ENCODE measurements at regions not wholly inside any gene's neighbourhood (a gene's known extent, or its start where the extent isn't known, plus 50 kb on each side); places are given as distances from the start of the nearest gene placed in this dataset.

DNA sequence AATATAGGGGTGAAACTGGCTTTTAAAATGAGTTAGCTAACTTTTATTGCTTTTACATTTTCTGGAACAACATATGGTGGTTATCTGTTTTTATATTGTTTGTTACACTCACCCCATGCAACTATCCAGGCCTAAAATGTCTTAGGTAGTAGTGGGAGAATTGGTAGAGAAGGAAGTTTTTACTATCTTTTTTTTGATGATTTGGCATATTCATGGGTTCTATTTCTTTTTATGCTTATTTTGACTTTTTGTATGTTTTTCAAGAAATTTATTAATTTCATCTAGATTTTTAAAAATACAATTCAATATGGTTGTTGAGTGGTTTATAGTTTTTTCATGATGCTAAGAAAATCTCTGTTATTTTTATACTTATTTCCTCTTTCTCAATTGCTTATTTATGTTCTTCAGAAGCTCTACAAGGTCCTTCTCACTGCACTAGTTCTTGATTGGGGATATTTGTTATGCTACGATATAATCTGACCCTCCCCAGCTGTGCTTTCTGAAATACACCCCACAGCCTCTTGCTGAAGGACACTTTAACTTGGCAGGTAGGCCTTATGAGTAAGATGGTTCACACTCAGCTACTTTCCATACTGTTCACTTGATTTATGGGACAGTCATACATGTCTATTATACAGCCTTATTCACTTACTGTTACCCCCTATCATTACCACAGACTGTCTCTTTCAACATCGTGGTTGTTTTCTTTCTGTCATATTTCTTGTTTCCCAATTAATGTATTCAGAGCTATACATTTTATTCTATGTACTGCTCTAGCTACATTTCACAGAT lies 431.2 kb downstream of the METTL15 start:
- Histone ChIP-seq H3K4me2 (ENCODE audit: low read length) (no peak overlapping the region), H3K9me3 (ENCODE audit: control insufficient read depth in 1 of 2, insufficient read depth in 1 of 2, low read depth in 1 of 2, low read length in 2 of 2) (no peaks in the 10 kb centered on the region), H3K4me3 (replicated peaks in 1 of 2; ENCODE audit: low read depth in 1 of 2, low read length in 2 of 2) (no peak overlapping the region), H3K36me3 (ENCODE audit: control insufficient read depth in 1 of 2, insufficient read depth in 2 of 2, low read length in 2 of 2) (no peaks in the 10 kb centered on the region), H3K79me2 (ENCODE audit: insufficient read depth, low read length) (no peaks in the 10 kb centered on the region), H3K27me3 (ENCODE audit: insufficient read depth, low read length) (no peaks in the 10 kb centered on the region), H3K9me2 (ENCODE audit: insufficient read depth) (no peaks in the 10 kb centered on the region), H4K20me1 (ENCODE audit: insufficient read depth) (no peaks in the 10 kb centered on the region), H3K4me1 (ENCODE audit: control insufficient read depth in 1 of 2, insufficient read depth in 2 of 2, low read length in 2 of 2) (no peaks in the 10 kb centered on the region), H2AFZ (ENCODE audit: low read depth, low read length, poor library complexity, severe bottlenecking) (no peak overlapping the region), H3K9ac (ENCODE audit: low read length) (no peak overlapping the region), H3K27ac (ENCODE audit: low read depth, low read length) (no peak overlapping the region)
- TF ChIP-seq ZNF274 (IDR thresholded peaks at IDR 0.05; ENCODE audit: low read depth, low read length) (no peak), SRF (IDR thresholded peaks at IDR 0.05; ENCODE audit: low read depth) (no peak), ELF1 (IDR thresholded peaks at IDR 0.05; ENCODE audit: borderline replicate concordance, low read depth) (no peak), CEBPB (IDR thresholded peaks at IDR 0.05; ENCODE audit: low read depth) (no peak), POLR2AphosphoS5 (IDR thresholded peaks at IDR 0.05; ENCODE audit: low read depth, low read length) (no peak), YY1 (IDR thresholded peaks at IDR 0.05; ENCODE audit: extremely low read depth, insufficient replicate concordance, low read depth, low read length) (no peak), CBX3 (IDR thresholded peaks at IDR 0.05; ENCODE audit: low read depth) (no peak), ZFX (IDR thresholded peaks at IDR 0.05) (no peak), POLR2A (IDR thresholded peaks at IDR 0.05; ENCODE audit: borderline replicate concordance, extremely low read depth, insufficient read depth, insufficient read length) (no peak), EZH2 (IDR thresholded peaks at IDR 0.05) (no peak), FOSL1 (IDR thresholded peaks at IDR 0.05; ENCODE audit: low read depth) (no peak), EZH2phosphoT487 (IDR thresholded peaks at IDR 0.05; ENCODE audit: borderline replicate concordance) (no peak), JUND (IDR thresholded peaks at IDR 0.05) (no peak), EGR1 (IDR thresholded peaks at IDR 0.05; ENCODE audit: low read depth) (no peak), TCF7L2 (IDR thresholded peaks at IDR 0.05; ENCODE audit: borderline replicate concordance, extremely low read depth, insufficient read depth, insufficient read length) (no peak), SP1 (IDR thresholded peaks at IDR 0.05; ENCODE audit: low read depth) (no peak)
- TF ChIP-seq, protein P1, sequence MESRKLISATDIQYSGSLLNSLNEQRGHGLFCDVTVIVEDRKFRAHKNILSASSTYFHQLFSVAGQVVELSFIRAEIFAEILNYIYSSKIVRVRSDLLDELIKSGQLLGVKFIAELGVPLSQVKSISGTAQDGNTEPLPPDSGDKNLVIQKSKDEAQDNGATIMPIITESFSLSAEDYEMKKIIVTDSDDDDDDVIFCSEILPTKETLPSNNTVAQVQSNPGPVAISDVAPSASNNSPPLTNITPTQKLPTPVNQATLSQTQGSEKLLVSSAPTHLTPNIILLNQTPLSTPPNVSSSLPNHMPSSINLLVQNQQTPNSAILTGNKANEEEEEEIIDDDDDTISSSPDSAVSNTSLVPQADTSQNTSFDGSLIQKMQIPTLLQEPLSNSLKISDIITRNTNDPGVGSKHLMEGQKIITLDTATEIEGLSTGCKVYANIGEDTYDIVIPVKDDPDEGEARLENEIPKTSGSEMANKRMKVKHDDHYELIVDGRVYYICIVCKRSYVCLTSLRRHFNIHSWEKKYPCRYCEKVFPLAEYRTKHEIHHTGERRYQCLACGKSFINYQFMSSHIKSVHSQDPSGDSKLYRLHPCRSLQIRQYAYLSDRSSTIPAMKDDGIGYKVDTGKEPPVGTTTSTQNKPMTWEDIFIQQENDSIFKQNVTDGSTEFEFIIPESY (IDR thresholded peaks at IDR 0.05; ENCODE audit: extremely low read depth, insufficient replicate concordance, low read length): no peak
- TF ChIP-seq, protein P2, sequence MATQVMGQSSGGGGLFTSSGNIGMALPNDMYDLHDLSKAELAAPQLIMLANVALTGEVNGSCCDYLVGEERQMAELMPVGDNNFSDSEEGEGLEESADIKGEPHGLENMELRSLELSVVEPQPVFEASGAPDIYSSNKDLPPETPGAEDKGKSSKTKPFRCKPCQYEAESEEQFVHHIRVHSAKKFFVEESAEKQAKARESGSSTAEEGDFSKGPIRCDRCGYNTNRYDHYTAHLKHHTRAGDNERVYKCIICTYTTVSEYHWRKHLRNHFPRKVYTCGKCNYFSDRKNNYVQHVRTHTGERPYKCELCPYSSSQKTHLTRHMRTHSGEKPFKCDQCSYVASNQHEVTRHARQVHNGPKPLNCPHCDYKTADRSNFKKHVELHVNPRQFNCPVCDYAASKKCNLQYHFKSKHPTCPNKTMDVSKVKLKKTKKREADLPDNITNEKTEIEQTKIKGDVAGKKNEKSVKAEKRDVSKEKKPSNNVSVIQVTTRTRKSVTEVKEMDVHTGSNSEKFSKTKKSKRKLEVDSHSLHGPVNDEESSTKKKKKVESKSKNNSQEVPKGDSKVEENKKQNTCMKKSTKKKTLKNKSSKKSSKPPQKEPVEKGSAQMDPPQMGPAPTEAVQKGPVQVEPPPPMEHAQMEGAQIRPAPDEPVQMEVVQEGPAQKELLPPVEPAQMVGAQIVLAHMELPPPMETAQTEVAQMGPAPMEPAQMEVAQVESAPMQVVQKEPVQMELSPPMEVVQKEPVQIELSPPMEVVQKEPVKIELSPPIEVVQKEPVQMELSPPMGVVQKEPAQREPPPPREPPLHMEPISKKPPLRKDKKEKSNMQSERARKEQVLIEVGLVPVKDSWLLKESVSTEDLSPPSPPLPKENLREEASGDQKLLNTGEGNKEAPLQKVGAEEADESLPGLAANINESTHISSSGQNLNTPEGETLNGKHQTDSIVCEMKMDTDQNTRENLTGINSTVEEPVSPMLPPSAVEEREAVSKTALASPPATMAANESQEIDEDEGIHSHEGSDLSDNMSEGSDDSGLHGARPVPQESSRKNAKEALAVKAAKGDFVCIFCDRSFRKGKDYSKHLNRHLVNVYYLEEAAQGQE (IDR thresholded peaks at IDR 0.05; ENCODE audit: low read depth): no peak
- TF ChIP-seq, protein P3, sequence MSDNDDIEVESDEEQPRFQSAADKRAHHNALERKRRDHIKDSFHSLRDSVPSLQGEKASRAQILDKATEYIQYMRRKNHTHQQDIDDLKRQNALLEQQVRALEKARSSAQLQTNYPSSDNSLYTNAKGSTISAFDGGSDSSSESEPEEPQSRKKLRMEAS (IDR thresholded peaks at IDR 0.05): no peak
- TF ChIP-seq, protein P4, sequence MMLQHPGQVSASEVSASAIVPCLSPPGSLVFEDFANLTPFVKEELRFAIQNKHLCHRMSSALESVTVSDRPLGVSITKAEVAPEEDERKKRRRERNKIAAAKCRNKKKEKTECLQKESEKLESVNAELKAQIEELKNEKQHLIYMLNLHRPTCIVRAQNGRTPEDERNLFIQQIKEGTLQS (IDR thresholded peaks at IDR 0.05): no peak
- DNase-seq (ENCODE audit: low read depth, low spot score) (no peak), ATAC-seq (no peak)
- no TSS peak for BruUV-seq (replicated peaks)
- ChIA-PET CTCF (interaction anchor here (1.4 kb wide), 1 partner anchor 10 kb away, joined by 4 read pairs; no protein-coding TSS in a partner anchor), POLR2A (no interaction called here), RAD21 (ENCODE audit: low non-redundant PET in 1 of 2, low total read pairs in 2 of 2, uncharacterized antibody in 2 of 2, unreplicated experiment in 2 of 2) (no interaction called here)
- intact Hi-C loops (cut with micrococcal nuclease): loop anchor here (10.0 kb wide), 1 partner anchor 795 kb away; no protein-coding TSS in a partner anchor
